Right hindlimb (tissue), 1 donor: ENCODE measurements at regions not wholly inside any gene's neighbourhood (a gene's known extent, or its start where the extent isn't known, plus 50 kb on each side); places are given as distances from the start of the nearest gene placed in this dataset.

Source experiments
- DNase-seq: peaks from one replicate; pipeline ENCODE4 v3.0.0-alpha.2; 2018

- no peak for DNase-seq
Observed at GRCh38 chr10:118838364-118838763, 83.6 kb upstream of the CACUL1 start.

DNA sequence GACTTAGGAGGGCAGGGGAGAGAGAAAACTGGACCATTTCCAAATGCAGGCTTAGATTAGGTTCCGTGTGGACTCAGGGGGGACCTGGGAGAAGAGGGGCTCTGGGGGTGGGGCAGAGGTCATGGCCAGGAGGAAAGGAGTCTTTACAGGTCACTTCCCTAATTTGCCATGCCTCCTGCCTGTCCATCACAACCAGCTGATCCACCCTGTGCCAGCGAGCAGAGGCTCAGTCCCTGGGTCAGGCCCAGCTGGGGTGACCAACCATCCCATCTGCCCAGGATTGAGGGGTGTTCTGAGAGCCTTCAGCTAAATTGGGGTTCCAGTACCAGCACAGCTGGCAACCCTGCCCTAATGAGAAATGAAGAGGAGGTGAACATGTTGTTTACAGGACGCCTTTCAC, 84.6 kb upstream of the CACUL1 start:
- no peak for DNase-seq

DNA sequence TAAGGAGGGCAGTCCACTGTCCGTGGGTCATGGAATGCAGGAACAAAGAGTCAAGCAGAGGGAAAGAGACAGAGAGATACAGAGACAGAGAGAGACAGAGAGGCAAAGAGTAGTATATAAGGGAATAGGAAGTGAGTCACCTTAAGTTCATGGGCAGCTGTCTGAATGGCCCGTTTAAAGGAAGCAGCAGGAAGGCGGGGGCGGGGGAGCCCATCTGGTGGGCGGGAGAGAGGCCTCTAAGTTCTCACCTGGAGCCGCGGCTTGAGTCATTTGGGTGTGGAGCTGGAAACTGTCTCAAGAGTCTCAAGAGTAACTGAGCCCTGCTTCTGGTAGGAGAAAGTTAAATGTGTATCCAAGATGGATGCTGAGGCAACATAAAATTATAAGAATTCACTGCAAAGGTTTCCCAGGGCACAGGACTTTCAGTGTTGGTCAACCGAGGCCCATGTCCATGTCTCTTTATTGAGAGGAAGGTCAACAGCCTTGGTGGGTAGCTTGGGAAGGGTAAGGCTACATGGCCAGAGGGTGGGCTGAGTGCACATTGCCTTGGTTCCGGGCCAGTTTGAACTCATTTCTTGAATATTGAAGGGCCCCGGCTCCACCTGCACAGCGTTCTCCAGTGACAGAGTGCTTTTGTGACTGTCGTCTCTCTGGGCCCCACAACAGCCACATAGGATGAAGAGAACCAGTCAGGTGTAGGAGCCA, 85.5 kb upstream of the CACUL1 start:
- no peak for DNase-seq

DNA sequence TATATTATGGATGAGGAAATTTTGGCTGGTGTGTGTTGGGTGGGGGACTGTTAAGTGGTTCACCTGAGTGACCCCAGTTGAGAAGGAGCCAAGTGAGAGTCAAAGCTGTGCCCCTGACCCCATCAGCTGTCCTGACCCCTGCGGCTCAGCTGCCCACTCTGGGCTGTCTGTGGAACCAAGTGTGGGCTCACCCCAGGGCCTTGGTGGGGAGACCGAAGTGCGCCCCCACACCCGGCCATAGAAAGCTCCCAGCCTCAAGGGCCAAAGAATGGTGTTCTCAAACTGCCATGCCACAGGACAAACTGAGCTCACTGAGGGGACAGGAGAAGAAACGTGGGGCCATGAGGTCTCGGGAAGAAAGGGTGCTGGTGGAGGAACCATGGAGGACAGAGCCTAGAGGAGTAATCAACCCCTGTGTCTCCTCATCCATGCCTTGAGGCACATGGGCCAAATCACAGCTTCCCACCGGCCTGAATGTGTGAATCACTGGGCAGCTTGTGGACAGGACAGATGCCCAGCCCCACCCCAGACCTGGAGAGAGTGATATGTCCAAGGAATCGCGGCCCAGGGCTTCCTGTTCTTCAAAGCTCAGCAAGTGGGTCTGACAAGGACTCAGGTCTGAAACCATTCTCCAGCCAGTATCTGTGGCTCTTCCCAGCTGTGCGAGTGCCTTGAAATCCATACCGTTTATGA, 86.2 kb upstream of the CACUL1 start:
- DNase-seq = no peak

DNA sequence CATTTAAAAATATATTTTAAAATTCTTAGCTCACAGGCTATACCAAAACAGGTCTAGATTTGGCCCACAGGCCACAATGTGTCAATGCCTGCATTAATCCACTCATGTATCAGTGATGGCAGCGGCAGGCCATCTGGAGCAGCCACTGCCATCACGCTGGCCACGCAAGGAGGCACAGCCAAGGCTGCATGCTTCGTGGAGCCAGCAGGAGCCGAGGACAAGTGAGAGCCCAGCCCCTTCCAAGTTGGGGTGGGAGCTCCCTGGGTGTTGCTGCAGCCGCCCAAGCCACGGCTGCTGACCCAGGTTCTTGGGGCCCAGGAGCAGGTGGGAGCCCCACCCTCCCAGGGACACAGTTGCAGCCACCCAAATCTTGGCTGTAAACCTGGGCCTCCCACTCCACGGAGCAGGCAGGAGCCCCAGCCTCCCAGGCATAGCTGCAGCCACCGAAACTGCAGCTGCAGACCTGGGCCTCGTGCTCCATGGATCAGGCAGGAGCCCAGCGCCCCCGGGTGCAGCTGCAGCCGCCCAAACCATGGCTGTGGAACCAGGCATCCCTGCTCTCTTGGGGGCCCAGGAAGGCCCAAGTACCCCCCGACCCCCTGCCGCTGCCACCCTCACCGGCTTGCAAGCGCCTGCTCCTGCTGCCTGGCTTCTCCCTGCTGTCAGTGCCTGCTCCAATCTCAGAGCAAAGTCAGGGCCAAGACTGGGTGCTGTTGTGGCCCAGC, 87.3 kb upstream of the CACUL1 start:
- DNase-seq = no peak

DNA sequence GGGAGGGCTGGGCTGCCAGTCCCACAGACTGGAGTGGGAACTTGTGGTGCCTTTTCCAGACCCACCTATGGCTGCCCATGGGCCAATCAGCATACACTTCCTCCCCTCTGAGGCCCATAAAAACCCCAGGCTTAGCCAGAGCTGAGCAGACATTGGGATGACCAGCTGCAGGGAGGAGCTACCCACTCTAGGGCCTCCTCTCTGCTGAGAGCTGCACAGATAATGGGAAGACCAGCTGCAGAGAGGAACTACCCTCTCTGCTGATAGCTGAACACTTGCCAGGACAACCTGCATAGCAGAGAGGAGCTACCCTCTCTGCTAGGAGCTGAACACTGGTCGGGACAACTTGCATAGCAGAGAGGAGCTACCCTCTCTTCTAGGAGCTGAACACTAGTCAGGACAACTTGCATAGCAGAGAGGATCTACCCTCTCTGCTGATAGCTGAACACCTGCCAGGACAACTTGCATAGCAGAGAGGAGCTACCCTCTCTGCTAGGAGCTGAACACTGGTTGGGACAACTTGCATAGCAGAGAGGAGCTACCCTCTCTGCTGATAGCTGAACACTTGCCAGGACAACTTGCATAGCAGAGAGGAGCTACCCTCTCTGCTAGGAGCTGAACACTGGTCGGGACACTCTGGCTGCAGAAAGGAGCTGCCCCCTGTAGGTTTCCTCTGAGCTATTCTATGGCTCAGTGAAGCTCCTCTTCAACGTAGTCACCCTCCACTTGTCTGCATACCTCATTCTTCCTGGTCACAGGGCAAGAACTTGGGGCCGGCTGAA, 88.3 kb upstream of the CACUL1 start:
- no peak for DNase-seq

- no peak for DNase-seq
Observed at GRCh38 chr10:118843647-118844265, 89.0 kb upstream of the CACUL1 start.

DNA sequence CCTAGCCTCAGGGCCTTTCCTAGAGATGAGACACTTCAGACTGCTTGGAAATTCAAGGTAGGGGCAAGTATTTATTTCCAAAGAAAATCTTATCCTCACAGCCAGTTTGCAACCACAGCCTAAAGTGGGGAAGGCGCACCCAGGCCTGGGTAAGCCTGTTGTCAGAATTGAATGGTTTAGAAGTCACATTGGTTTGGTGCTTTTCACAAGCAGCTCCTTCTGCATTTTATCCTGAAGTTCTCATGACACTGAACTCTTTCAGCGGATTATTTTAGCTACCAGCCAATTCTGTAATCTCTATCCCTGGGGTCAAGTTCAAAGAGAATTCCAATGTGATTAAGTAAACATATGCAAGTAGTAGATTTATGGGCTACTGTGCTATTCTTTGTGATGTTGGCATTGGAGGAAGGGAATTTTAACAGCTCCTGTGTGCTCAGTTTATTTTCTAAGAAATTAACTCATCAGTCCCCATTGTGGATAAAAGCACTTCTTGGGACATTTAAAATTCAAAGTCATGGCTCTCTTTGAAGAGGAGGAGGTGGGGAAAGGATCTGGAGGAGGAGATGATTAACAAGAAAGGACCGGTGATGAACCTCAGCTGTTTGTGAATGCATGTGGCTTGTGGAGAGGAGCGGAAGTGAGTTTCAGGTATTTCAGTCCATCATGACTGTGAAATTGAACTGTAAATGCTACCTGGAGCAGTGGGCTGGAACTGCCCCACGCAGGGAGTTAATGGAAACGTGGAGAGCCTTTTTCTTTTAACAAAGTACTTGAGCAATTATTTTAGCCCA, 90.2 kb upstream of the CACUL1 start:
- DNase-seq = no peak

DNA sequence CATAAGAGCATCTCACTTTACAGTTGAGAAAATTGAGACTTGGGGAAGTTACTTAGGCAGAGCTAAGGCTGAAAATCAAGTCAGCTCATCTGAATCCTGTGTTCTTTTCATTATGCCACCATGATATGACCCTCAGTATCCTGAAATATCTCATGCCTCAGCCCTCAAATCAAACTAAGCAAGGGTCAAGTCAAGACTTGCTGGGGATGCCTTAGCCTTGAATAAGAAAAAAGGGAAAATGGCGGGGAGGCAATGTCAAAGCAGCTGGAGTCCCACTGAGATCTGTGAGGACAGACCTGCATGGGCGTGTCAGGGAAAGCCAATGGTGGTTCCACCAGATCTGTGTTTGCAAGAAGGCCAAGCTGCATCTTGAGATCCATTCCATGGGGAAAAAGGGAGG, 91.0 kb upstream of the CACUL1 start:
- no peak for DNase-seq

DNA sequence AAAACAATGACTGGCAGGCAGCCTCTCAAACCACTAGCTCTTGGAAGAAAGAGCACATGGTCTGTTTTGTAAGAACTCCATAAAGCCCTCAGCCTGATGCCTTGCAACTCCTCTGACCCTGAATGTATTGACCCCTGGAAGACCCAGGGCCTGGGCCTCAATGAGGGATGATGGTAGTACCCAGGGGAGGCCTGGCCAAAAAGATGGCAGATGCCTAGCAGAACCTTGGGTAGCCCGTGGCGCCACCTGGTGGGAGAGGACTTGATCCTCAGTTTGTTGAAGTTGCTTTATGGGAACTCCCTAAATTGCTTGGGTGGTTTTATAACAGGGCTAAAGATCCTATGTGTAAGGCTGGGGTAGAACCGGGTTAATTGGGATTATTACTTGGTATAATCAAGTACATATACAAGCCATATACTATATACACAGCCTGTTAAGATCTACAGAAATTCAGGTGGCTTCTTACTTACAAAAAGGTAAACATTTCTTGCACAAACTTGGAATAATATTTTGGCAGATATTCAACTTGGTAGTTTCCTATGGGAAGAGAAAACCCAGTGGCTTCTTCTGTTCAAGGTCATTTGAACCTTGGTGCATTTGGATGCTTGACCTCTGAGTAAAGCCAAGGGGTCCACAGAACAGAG, 95.8 kb upstream of the CACUL1 start:
- DNase-seq = peak; percentile 35

GRCh38 chr10:118851062-118852035, 96.6 kb upstream of the CACUL1 start:
- DNase-seq = no peak

DNA sequence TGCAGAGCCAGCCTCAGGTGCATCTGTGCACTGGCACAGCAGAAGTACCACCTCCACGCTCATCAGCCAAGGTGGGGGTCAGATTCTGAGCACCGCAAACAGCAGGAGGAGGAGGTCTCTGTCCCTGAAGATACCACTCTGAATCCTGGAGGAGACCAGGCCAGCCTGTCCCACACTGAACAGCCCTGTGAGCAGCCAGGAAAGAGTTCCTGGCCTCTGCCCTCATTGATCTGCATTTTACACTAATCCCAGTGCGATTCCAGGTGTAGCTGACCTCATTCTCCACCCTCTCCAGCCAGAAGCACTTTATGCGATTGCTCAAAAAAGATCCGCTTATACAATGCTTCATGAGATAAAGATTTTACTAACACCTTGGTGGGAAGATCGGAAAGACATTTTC, 99.1 kb upstream of the CACUL1 start:
- no peak for DNase-seq

DNA sequence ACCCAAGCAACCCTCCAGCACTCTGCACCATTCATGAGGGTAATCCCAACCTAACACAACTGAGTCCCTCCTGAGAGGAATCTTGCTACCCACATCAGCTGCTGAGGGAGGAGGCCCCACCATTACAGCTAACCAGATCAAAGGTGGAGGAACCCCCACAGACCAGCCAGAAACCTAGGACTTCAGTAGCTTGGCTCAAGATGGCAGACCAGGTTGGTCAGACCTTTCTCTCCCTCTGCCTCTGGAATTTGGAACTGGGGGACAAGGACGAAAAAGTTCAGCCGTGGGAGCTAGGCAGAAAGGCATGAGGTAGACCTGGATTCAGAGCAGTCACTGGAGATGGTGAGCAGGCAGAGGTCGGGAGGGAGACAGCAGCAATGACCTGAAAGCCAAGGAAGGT, 101.3 kb upstream of the CACUL1 start:
- DNase-seq = no peak

DNA sequence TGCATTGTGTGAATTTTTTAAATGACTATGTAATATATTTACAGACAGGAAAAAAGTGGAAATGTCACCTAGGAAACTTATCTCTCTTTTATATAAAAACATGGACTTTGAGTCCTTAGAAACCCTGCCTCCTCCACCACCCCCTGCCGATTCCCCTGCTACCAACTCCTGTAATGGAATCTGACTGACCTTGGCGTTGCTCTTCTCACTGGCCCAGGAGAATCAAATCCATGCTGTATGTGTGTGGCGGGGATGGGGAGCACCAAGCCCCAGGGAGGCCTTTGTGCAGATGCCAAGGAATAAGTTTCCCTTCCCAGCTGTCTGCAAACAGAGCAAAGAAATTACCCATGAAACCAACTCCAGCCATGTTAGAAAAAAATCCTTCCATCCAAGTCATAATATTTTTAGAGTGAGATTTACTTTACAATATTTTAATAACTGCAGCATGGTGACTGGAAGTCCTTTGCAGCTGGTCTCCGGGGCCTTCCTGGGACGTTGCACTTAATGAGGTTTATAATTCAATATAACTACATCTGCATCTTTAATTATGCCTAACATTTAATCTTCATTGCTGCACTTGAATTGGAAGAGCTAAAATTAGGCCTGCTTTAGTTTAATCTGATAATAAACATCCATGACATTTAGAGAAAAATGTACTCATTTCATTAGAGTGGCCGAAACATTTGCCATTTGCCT, 111.4 kb upstream of the CACUL1 start:
- DNase-seq = no peak

- DNase-seq = no peak
Observed at GRCh38 chr10:118867768-118868167, 113.0 kb upstream of the CACUL1 start.

DNA sequence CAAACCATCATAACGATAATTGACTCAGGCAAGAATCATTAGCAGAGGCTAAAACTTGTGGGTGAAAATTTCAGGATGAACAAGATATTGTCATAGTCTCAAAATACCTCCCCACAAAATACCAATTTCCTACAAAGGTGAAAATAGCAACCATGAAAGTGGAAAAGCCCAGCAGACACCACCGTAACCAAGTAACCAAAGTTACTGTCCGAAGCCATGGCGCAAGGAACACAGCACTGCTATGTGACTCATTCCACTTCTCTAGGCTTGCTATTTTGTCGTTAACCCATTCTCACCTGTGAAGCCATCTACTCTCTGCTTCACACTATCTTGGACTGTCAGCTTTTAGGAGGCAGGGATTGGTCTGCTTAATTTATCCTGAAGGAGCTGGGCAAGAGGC, 113.8 kb upstream of the CACUL1 start:
- DNase-seq = no peak

GRCh38 chr10:118870467-118871243, 115.9 kb upstream of the CACUL1 start:
- no peak for DNase-seq

GRCh38 chr10:118871244-118871865, 116.6 kb upstream of the CACUL1 start:
- no peak for DNase-seq
